HEK293T (cell line): ENCODE measurements at regions not wholly inside any gene's neighbourhood (a gene's known extent, or its start where the extent isn't known, plus 50 kb on each side); places are given as distances from the start of the nearest gene placed in this dataset.

Experiments used
- CTCF ChIA-PET: fragments of 350-600 bp; formaldehyde crosslinking; extraction: SDS; loops from one replicate; lab custom pipeline; 2021; ENCODE audit warnings: antibody characterized with exemption, inconsistent platforms; lab: Yijun Ruan, JAX
- POLR2A ChIA-PET: fragments of 350-600 bp; formaldehyde crosslinking; extraction: SDS; loops from one replicate; lab custom pipeline; 2020; ENCODE audit warnings: antibody characterized with exemption, inconsistent platforms; lab: Yijun Ruan, JAX
- DNase-seq: peaks from one replicate; pipeline ENCODE4 v3.0.0; 2012; ENCODE audit warnings: mixed read lengths; ENCODE audit errors: extremely low spot score
- ARNT ChIP-seq: fragments of 450-650 bp; IDR thresholded peaks from 2 replicates; pipeline ENCODE4 v1.6.1; 2017; ENCODE audit warnings: mild to moderate bottlenecking
- BHLHE40 ChIP-seq: fragments of 450-650 bp; IDR thresholded peaks from 2 replicates; pipeline ENCODE4 v1.6.1; 2016; ENCODE audit warnings: mild to moderate bottlenecking, moderate library complexity, borderline replicate concordance
- CTBP1 ChIP-seq: fragments of 450-650 bp; IDR thresholded peaks from 2 replicates; pipeline ENCODE4 v1.6.1; 2016; ENCODE audit warnings: borderline replicate concordance
- ELF4 ChIP-seq: fragments of 450-650 bp; IDR thresholded peaks from 2 replicates; pipeline ENCODE4 v1.6.1; 2017; ENCODE audit warnings: antibody characterized with exemption
- FOXA1 ChIP-seq: fragments of 450-650 bp; IDR thresholded peaks from 2 replicates; pipeline ENCODE4 v1.6.1; 2016; ENCODE audit warnings: mild to moderate bottlenecking
- FOXK2 ChIP-seq: fragments of 450-650 bp; IDR thresholded peaks from 2 replicates; pipeline ENCODE4 v1.6.1; 2016; ENCODE audit warnings: mild to moderate bottlenecking
- FOXM1 ChIP-seq: fragments of 450-650 bp; IDR thresholded peaks from 2 replicates; pipeline ENCODE4 v1.6.1; 2017; ENCODE audit warnings: mild to moderate bottlenecking, borderline replicate concordance
- HDGF ChIP-seq: fragments of 450-650 bp; IDR thresholded peaks from 2 replicates; pipeline ENCODE4 v1.6.1; 2017; ENCODE audit warnings: antibody characterized with exemption, borderline replicate concordance
- L3MBTL2 ChIP-seq: fragments of 450-650 bp; conservative IDR thresholded peaks from 2 replicates; pipeline ENCODE4 v1.6.1; 2016; ENCODE audit warnings: mild to moderate bottlenecking
- LEF1 ChIP-seq: fragments of 450-650 bp; IDR thresholded peaks from 2 replicates; pipeline ENCODE4 v1.6.1; 2017; ENCODE audit warnings: mild to moderate bottlenecking, borderline replicate concordance
- NFRKB ChIP-seq: fragments of 450-650 bp; IDR thresholded peaks from 2 replicates; pipeline ENCODE4 v1.6.1; 2016; ENCODE audit warnings: mild to moderate bottlenecking, moderate library complexity
- PKNOX1 ChIP-seq: fragments of 450-650 bp; IDR thresholded peaks from 2 replicates; pipeline ENCODE4 v1.6.1; 2016
- SP1 ChIP-seq: fragments of 450-650 bp; IDR thresholded peaks from 2 replicates; pipeline ENCODE4 v1.6.1; 2017
- SUZ12 ChIP-seq: fragments of 450-650 bp; IDR thresholded peaks from 2 replicates; pipeline ENCODE4 v1.6.1; 2016; ENCODE audit warnings: mild to moderate bottlenecking
- TARDBP ChIP-seq: fragments of 450-650 bp; IDR thresholded peaks from 2 replicates; pipeline ENCODE4 v1.6.1; 2016
- ZNF384 ChIP-seq: fragments of 450-650 bp; IDR thresholded peaks from 2 replicates; pipeline ENCODE4 v1.6.1; 2016

- POLR2A ChIA-PET: no interaction called here
- no peak for TF ChIP-seq PKNOX1
- no peak for TF ChIP-seq FOXA1
- no peak for TF ChIP-seq FOXK2
- TF ChIP-seq LEF1: no peak
- no peak for TF ChIP-seq FOXM1
- TF ChIP-seq NFRKB: no peak
- no peak for TF ChIP-seq TARDBP
- TF ChIP-seq L3MBTL2: no peak
- no peak for TF ChIP-seq SUZ12
- TF ChIP-seq ARNT: no peak
- TF ChIP-seq CTBP1: no peak
- TF ChIP-seq HDGF: no peak
- no peak for TF ChIP-seq SP1
- TF ChIP-seq ELF4: no peak
- no peak for TF ChIP-seq ZNF384
- TF ChIP-seq BHLHE40: no peak
- no peak for DNase-seq
- CTCF ChIA-PET: no interaction called here
Observed at GRCh38 chr17:77854759-77855745, 103.5 kb upstream of the TNRC6C start.

- CTCF ChIA-PET: no interaction called here
- POLR2A ChIA-PET: no interaction called here
- TF ChIP-seq TARDBP: no peak
- TF ChIP-seq HDGF: no peak
- no peak for TF ChIP-seq BHLHE40
- no peak for TF ChIP-seq FOXA1
- no peak for TF ChIP-seq ZNF384
- no peak for TF ChIP-seq FOXM1
- no peak for TF ChIP-seq L3MBTL2
- no peak for TF ChIP-seq SUZ12
- TF ChIP-seq ELF4: no peak
- no peak for TF ChIP-seq SP1
- TF ChIP-seq PKNOX1: no peak
- TF ChIP-seq FOXK2: no peak
- TF ChIP-seq NFRKB: no peak
- no peak for TF ChIP-seq ARNT
- no peak for TF ChIP-seq CTBP1
- no peak for DNase-seq
Observed at GRCh38 chr17:77856551-77857305, 101.8 kb upstream of the TNRC6C start.

GRCh38 chr17:77857306-77857555, 101.3 kb upstream of the TNRC6C start:
- POLR2A ChIA-PET: no interaction called here
- CTCF ChIA-PET: no interaction called here
- no peak for DNase-seq
- TF ChIP-seq BHLHE40 (no peak), NFRKB (no peak), CTBP1 (no peak), ELF4 (no peak)

- TF ChIP-seq NFRKB: no peak
- TF ChIP-seq L3MBTL2: no peak
- no peak for TF ChIP-seq FOXA1
- no peak for TF ChIP-seq FOXM1
- TF ChIP-seq ELF4: no peak
- no peak for TF ChIP-seq ZNF384
- no peak for TF ChIP-seq SP1
- no peak for TF ChIP-seq TARDBP
- TF ChIP-seq PKNOX1: no peak
- TF ChIP-seq CTBP1: no peak
- no peak for DNase-seq
- ChIA-PET CTCF (no interaction called here), POLR2A (no interaction called here)
Observed at GRCh38 chr17:77857613-77858012, 100.9 kb upstream of the TNRC6C start.

- no peak for DNase-seq
- no peak for TF ChIP-seq BHLHE40
- TF ChIP-seq CTBP1: no peak
- no peak for TF ChIP-seq FOXA1
- no peak for TF ChIP-seq TARDBP
- TF ChIP-seq FOXK2: no peak
- TF ChIP-seq HDGF: no peak
- no peak for TF ChIP-seq SUZ12
- TF ChIP-seq LEF1: no peak
- no peak for TF ChIP-seq SP1
- TF ChIP-seq PKNOX1: no peak
- TF ChIP-seq ZNF384: no peak
- no peak for TF ChIP-seq NFRKB
- CTCF ChIA-PET: no interaction called here
- POLR2A ChIA-PET: no interaction called here
Observed at GRCh38 chr17:77858291-77859034, 100.0 kb upstream of the TNRC6C start.
